Cardiac fibroblast (primary cell): ENCODE measurements at regions not wholly inside any gene's neighbourhood (a gene's known extent, or its start where the extent isn't known, plus 50 kb on each side); places are given as distances from the start of the nearest gene placed in this dataset.

ENCODE experiments used
- DNase-seq, 2 donors: peaks; one replicate each; pipeline versions ENCODE4 v3.0.0 to v3.0.0-alpha.2; 2010; ENCODE audit warnings: low read depth in 2 of 2
- H3K4me3 ChIP-seq, 2 donors: replicated peaks in 1 of 2; 1 replicate in 1 of 2; 2 replicates in 1 of 2; pipeline ENCODE4 v1.5.1; 2011; ENCODE audit warnings: low read depth in 2 of 2, low read length in 2 of 2, mild to moderate bottlenecking in 2 of 2, moderate library complexity in 1 of 2
- TF ChIP-seq, protein P1 (sequence below): IDR thresholded peaks from one replicate; pipeline ENCODE4 v1.5.1; 2011; ENCODE audit warnings: low read depth, mild to moderate bottlenecking, low read length, inconsistent platforms

DNA sequence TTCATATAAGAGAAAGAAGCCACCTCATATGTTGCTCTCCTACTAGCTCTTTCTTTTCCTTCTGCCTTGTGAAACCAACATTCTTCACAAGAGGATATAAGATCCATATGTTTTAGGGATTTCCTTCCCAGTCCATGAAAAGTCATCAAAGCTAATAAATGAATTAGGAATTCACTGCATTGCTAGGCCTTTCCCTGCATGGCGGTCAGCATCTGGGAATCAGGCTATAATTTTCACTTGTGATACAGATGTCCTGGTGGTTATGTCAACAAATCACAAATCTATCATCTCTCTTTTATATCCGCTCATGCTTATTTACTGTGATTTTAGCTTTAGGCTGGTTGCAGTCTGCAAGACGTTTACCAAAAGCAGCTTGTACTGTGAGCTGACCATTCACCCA lies 510.0 kb downstream of the NLGN4X start:
- no peak overlapping the region for H3K4me3 ChIP-seq
- no peak for DNase-seq
- TF ChIP-seq, protein P1, sequence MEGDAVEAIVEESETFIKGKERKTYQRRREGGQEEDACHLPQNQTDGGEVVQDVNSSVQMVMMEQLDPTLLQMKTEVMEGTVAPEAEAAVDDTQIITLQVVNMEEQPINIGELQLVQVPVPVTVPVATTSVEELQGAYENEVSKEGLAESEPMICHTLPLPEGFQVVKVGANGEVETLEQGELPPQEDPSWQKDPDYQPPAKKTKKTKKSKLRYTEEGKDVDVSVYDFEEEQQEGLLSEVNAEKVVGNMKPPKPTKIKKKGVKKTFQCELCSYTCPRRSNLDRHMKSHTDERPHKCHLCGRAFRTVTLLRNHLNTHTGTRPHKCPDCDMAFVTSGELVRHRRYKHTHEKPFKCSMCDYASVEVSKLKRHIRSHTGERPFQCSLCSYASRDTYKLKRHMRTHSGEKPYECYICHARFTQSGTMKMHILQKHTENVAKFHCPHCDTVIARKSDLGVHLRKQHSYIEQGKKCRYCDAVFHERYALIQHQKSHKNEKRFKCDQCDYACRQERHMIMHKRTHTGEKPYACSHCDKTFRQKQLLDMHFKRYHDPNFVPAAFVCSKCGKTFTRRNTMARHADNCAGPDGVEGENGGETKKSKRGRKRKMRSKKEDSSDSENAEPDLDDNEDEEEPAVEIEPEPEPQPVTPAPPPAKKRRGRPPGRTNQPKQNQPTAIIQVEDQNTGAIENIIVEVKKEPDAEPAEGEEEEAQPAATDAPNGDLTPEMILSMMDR = no peak

DNA sequence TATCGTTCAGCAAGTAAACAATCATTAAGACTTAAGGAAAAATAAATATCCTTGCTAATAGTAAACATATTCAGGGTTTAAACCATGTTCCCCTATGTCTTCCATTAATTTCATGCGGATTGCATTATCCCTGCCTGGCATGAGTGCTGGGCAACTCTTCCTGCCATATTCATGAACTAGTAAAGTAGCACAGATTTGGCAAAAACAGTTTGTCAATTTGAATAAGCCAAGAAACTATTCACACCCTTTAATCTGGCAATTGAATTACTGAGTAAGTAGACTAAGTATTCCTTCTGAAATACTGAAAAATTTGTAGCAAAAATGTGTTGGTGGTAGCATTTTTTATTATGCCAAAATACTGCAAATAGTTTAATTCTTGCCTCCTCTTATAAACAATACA lies 512.0 kb downstream of the NLGN4X start:
- H3K4me3 ChIP-seq = no peak overlapping the region
- TF ChIP-seq, protein P1 = no peak
- no peak for DNase-seq

DNA sequence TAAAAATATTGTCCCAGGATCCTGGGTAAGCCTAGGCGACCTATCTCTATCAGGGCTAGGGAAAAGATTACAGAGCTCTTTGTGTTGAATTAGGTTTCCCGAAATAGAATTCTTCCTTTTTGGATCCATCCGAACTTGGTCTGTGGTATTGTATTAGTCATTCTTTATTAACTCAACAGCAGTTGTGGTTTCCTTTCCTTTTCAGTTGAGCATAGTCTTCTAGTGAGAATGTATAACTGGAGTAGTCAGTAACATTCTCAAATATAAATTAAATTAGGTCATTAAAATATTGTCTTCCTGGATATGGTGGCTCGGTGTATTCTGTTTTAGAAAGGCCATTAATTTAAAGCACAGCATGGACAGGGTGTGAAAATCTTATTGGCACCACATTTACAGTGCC lies 520.4 kb downstream of the NLGN4X start:
- no peak overlapping the region for H3K4me3 ChIP-seq
- no peak for DNase-seq
- TF ChIP-seq, protein P1 = no peak

DNA sequence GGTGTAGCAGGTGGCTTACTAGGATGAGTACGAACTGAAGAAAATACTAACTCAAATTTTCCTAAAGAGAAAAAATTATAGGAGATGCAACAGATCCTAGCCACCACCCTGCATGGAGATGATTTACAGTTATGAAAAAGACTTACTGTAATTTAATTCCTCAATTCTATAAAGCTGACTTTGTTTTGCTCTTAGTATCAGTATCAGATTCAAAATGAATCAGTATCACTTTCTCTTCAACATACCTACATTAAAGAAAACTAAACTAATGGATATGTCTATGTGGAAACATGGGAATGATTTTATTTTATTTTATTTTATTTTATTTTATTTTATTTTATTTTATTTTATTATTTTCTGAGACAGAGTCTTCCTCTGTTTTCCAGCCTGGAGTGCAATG lies 525.8 kb downstream of the NLGN4X start:
- DNase-seq = no peak
- TF ChIP-seq, protein P1 = no peak
- no peak overlapping the region for H3K4me3 ChIP-seq

DNA sequence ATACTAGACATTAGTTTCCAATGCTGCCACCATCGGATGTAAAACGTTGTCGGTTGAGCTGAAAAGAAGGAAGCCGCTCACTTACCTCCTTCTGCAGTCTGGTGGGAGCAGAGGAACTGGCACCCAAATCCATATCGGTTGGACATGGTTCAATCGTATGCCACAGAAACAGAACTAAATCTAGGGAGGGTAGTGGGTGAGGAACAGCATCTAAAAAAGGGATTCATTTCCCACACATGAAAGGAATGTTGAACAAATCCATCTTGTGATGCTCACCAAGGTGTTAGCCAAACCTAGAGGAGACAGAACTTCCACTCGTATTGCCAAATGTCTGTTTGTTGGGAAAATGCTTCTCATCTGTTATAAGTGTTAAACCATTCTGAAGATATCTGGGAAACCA lies 532.7 kb downstream of the NLGN4X start:
- TF ChIP-seq, protein P1 = no peak
- H3K4me3 ChIP-seq = no peak overlapping the region
- DNase-seq = no peak

DNA sequence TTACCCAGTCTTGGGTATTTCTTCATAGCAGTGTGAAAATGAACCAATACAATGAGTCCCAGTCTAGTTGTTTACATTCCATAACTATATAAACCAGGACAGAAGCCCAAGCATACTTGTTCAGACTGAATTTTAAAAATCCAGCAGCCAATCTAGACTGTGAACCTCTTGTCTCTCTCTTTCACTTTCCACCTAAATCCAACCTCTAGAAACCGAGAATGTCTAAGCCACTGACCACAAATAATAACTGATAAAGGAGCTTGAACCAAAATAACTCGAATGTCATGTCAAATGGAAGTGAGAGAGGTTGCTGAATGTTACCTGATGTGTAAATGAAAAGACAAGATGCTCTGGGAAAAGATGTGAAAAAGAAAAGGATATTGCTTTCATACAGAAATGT lies 544.7 kb downstream of the NLGN4X start:
- no peak overlapping the region for H3K4me3 ChIP-seq
- TF ChIP-seq, protein P1 = no peak
- no peak for DNase-seq

DNA sequence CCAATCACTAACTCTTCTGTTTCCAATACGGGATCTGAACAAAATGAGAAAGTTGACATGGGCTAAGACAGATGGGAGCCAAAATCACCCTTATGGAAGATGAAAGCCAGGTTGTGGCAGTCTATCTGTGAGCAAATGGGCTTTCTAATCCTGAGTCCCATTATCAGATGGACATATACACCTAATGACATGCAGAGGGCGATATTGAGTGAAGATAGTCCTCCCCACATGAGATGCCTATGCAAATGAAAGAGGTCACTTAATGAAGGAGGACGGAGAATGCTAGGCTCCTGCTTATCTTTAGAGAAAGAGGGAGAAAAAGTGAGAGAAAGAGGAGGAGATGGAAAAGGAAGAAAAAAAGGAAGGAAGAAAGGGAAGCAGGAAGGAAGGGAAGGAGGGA lies 547.5 kb downstream of the NLGN4X start:
- no peak overlapping the region for H3K4me3 ChIP-seq
- DNase-seq = no peak
- TF ChIP-seq, protein P1 = no peak
